Upper lobe of left lung (tissue), 6 donors: ENCODE measurements at regions not wholly inside any gene's neighbourhood (a gene's known extent, or its start where the extent isn't known, plus 50 kb on each side); places are given as distances from the start of the nearest gene placed in this dataset.

Source experiments
- ATAC-seq, 2 donors: fragments of 200-7000 bp; cut with Tn5 transposase; one replicate each; pipeline ENCODE4 v1.9.1; 2022; ENCODE audit warnings: mild to moderate bottlenecking in 2 of 2, moderate library complexity in 2 of 2; ENCODE audit not compliant: low FRiP score in 2 of 2
- DNase-seq, 2 donors: peaks; one replicate each; pipeline ENCODE4 v3.0.0-alpha.2; 2019 to 2020
- H3K27ac ChIP-seq, 4 donors: fragments of 200-600 bp; sonication (generic); one replicate each; pipeline ENCODE4 v1.5.1; 2016 to 2019
- H3K27me3 ChIP-seq, 4 donors: fragments of 200-600 bp; sonication (generic); one replicate each; pipeline ENCODE4 v1.5.1; 2017 to 2019
- H3K36me3 ChIP-seq, 4 donors: fragments of 200-600 bp; sonication (generic); one replicate each; pipeline ENCODE4 v1.5.1; 2016 to 2019
- H3K4me1 ChIP-seq, 4 donors: fragments of 200-600 bp; sonication (generic); one replicate each; pipeline ENCODE4 v1.5.1; 2018 to 2019
- H3K4me3 ChIP-seq, 4 donors: fragments of 200-600 bp; sonication (generic); one replicate each; pipeline ENCODE4 v1.5.1; 2017 to 2019; ENCODE audit warnings: mild to moderate bottlenecking in 2 of 4, moderate library complexity in 1 of 4
- H3K9me3 ChIP-seq, 4 donors: fragments of 200-600 bp; sonication (generic); one replicate each; pipeline ENCODE4 v1.5.1; 2018 to 2019
- CTCF ChIP-seq, 6 experiments: fragments of 450-650 bp in 4 of 6; fragments of 200-600 bp in 2 of 6; sonication (generic) in 2 of 6; IDR thresholded peaks; one replicate each; pipeline ENCODE4 v1.5.1; 2016 to 2019; ENCODE audit warnings: antibody characterized with exemption in 6 of 6
- EP300 ChIP-seq, 4 donors: sonication (generic); formaldehyde crosslinking; IDR thresholded peaks; one replicate each; pipeline ENCODE4 v1.5.1; 2017; ENCODE audit warnings: antibody characterized with exemption in 4 of 4, control low read depth in 2 of 4
- POLR2A ChIP-seq, 4 donors: fragments of 450-650 bp; IDR thresholded peaks; one replicate each; pipeline ENCODE4 v1.5.1; 2016 to 2017; ENCODE audit warnings: antibody characterized with exemption in 4 of 4, mild to moderate bottlenecking in 2 of 4
- POLR2AphosphoS5 ChIP-seq, 2 donors: sonication (generic); formaldehyde crosslinking; IDR thresholded peaks; one replicate each; pipeline ENCODE4 v1.5.1; 2017; ENCODE audit warnings: antibody characterized with exemption in 2 of 2
- WGBS, 2 donors: methylation state at CpG; one replicate each; pipeline ENCODE4 v1.1.5; 2017 to 2018; 5-methylcytosine and 5-hydroxymethylcytosine counted together
- donor health status: DM: no; HTN: no; CAD: no; lungs with moderate emphysema.
- donor health status: DM: no; HTN: yes; CAD: no; lungs with severe emphysema.

GRCh38 chr20:51216850-51217249 lies 193.9 kb upstream of the KCNG1 start:
- Histone ChIP-seq H3K27ac (no peak overlapping the region), H3K36me3 (no peaks in the 10 kb centered on the region), H3K4me3 (no peak overlapping the region), H3K27me3 (peaks cover 0 to 3% (median 0%) of the 10 kb centered on the region in 4 donors), H3K4me1 (peaks cover 0 to 6% (median 0%) of the 10 kb centered on the region in 4 donors), H3K9me3 (peaks cover 0 to 9% (median 7%) of the 10 kb centered on the region in 4 donors)
- WGBS, 2 donors: 70 to 72% methylated on average over 3 of the region's 3 CpGs
- TF ChIP-seq POLR2AphosphoS5 (IDR thresholded peaks at IDR 0.05): no peak
- no peak for TF ChIP-seq POLR2A (IDR thresholded peaks at IDR 0.05)
- TF ChIP-seq EP300 (IDR thresholded peaks at IDR 0.05): no peak
- no peak for TF ChIP-seq CTCF (IDR thresholded peaks at IDR 0.05)
- ATAC-seq (no peak), DNase-seq (no peak)

- Histone ChIP-seq H3K36me3 (no peaks in the 10 kb centered on the region), H3K9me3 (peaks cover 0 to 9% (median 7%) of the 10 kb centered on the region in 4 donors), H3K4me1 (no peaks in the 10 kb centered on the region), H3K27me3 (no peaks in the 10 kb centered on the region), H3K4me3 (no peak overlapping the region), H3K27ac (no peak overlapping the region)
- DNase-seq: no peak
- ATAC-seq: no peak
- TF ChIP-seq CTCF (IDR thresholded peaks at IDR 0.05): no peak
- no peak for TF ChIP-seq POLR2A (IDR thresholded peaks at IDR 0.05)
- no peak for TF ChIP-seq POLR2AphosphoS5 (IDR thresholded peaks at IDR 0.05)
- no peak for TF ChIP-seq EP300 (IDR thresholded peaks at IDR 0.05)
- 60 to 65% methylated on average over 3 of the region's 3 CpGs for WGBS, 2 donors
Measured at GRCh38 chr20:51212816-51213215, 189.9 kb upstream of the KCNG1 start.

GRCh38 chr20:51211191-51211590 lies 188.3 kb upstream of the KCNG1 start:
- no peak for TF ChIP-seq CTCF (IDR thresholded peaks at IDR 0.05)
- no peak for TF ChIP-seq POLR2A (IDR thresholded peaks at IDR 0.05)
- TF ChIP-seq EP300 (IDR thresholded peaks at IDR 0.05): no peak
- TF ChIP-seq POLR2AphosphoS5 (IDR thresholded peaks at IDR 0.05): no peak
- WGBS, 2 donors: 80 to 94% methylated on average over 2 of the region's 2 CpGs
- H3K4me3 ChIP-seq: no peak overlapping the region
- H3K9me3 ChIP-seq: no peaks in the 10 kb centered on the region
- no peaks in the 10 kb centered on the region for H3K4me1 ChIP-seq
- H3K36me3 ChIP-seq: no peaks in the 10 kb centered on the region
- ATAC-seq (no peak), DNase-seq (no peak)
- H3K27me3 ChIP-seq: no peaks in the 10 kb centered on the region
- no peak overlapping the region for H3K27ac ChIP-seq

GRCh38 chr20:51210084-51210483 lies 187.2 kb upstream of the KCNG1 start:
- Histone ChIP-seq H3K27ac (no peak overlapping the region), H3K36me3 (no peaks in the 10 kb centered on the region), H3K9me3 (no peaks in the 10 kb centered on the region), H3K27me3 (no peaks in the 10 kb centered on the region), H3K4me3 (no peak overlapping the region), H3K4me1 (no peaks in the 10 kb centered on the region)
- DNase-seq (no peak), ATAC-seq (no peak)
- WGBS, 2 donors: 41 to 44% methylated on average over 1 of the region's 1 CpG
- no peak for TF ChIP-seq CTCF (IDR thresholded peaks at IDR 0.05)
- no peak for TF ChIP-seq POLR2A (IDR thresholded peaks at IDR 0.05)
- TF ChIP-seq POLR2AphosphoS5 (IDR thresholded peaks at IDR 0.05): no peak
- no peak for TF ChIP-seq EP300 (IDR thresholded peaks at IDR 0.05)

- no peaks in the 10 kb centered on the region for H3K9me3 ChIP-seq
- H3K36me3 ChIP-seq: no peaks in the 10 kb centered on the region
- no peak for DNase-seq
- H3K4me1 ChIP-seq: no peaks in the 10 kb centered on the region
- no peaks in the 10 kb centered on the region for H3K27me3 ChIP-seq
- H3K27ac ChIP-seq: no peak overlapping the region
- H3K4me3 ChIP-seq: no peak overlapping the region
- no peak for TF ChIP-seq POLR2AphosphoS5 (IDR thresholded peaks at IDR 0.05)
- no peak for TF ChIP-seq EP300 (IDR thresholded peaks at IDR 0.05)
- no peak for TF ChIP-seq CTCF (IDR thresholded peaks at IDR 0.05)
- no peak for TF ChIP-seq POLR2A (IDR thresholded peaks at IDR 0.05)
- ATAC-seq: no peak
- 68 to 81% methylated on average over 3 of the region's 3 CpGs for WGBS, 2 donors
Measured at GRCh38 chr20:51208162-51208561, 185.3 kb upstream of the KCNG1 start.
